KG1 (cell line): ENCODE measurements at regions not wholly inside any gene's neighbourhood (a gene's known extent, or its start where the extent isn't known, plus 50 kb on each side); places are given as distances from the start of the nearest gene placed in this dataset.
"Not testable (repeated sequence)": the region's sequence is repeated elsewhere in the genome, so short reads cannot be mapped to it uniquely, and the experiment has no call there.

ENCODE experiments used
- DNase-seq: peaks from one replicate; lab custom pipeline; 2025; lab: John Stamatoyannopoulos, UW

GRCh38 chr2:166831930-166832329 is 56.4 kb upstream of the XIRP2 start:
- no peak for DNase-seq

- DNase-seq, result no peak
Measured at GRCh38 chr2:166825914-166826313, 62.4 kb upstream of the XIRP2 start.

- no peak for DNase-seq
Measured at GRCh38 chr2:166814335-166814734, 73.9 kb upstream of the XIRP2 start.

- DNase-seq, result no peak
Measured at GRCh38 chr2:166812166-166812891, 76.0 kb upstream of the XIRP2 start.

- no peak for DNase-seq
Measured at GRCh38 chr2:166805753-166806152, 82.5 kb upstream of the XIRP2 start.

GRCh38 chr2:166803373-166804000 is 84.8 kb upstream of the XIRP2 start:
- DNase-seq, result no peak

- no peak for DNase-seq
Measured at GRCh38 chr2:166802475-166802874, 85.8 kb upstream of the XIRP2 start.

- peak; percentile 47 for DNase-seq
Measured at GRCh38 chr2:166792808-166793207, 95.5 kb upstream of the XIRP2 start.

GRCh38 chr2:166786707-166787106 is 101.6 kb upstream of the XIRP2 start:
- no peak for DNase-seq

- DNase-seq, result no peak
Measured at GRCh38 chr2:166784296-166784946, 103.9 kb upstream of the XIRP2 start.

- no peak for DNase-seq
Measured at GRCh38 chr2:166775176-166775575, 113.1 kb upstream of the XIRP2 start.

GRCh38 chr2:166773308-166773949 is 114.9 kb upstream of the XIRP2 start:
- no peak for DNase-seq

- DNase-seq, result no peak
Measured at GRCh38 chr2:166768393-166769123, 119.7 kb upstream of the XIRP2 start.

GRCh38 chr2:166766769-166767322 is 121.4 kb upstream of the XIRP2 start:
- not testable (repeated sequence) for DNase-seq

- DNase-seq, result no peak
Measured at GRCh38 chr2:166766220-166766619, 122.1 kb upstream of the XIRP2 start.

GRCh38 chr2:166765141-166765540 is 123.1 kb upstream of the XIRP2 start:
- no peak for DNase-seq

GRCh38 chr2:166764702-166765101 is 123.6 kb upstream of the XIRP2 start:
- no peak for DNase-seq

- DNase-seq, result no peak
Measured at GRCh38 chr2:166764216-166764615, 124.1 kb upstream of the XIRP2 start.

- DNase-seq, result no peak
Measured at GRCh38 chr2:166762746-166763145, 125.5 kb upstream of the XIRP2 start.

GRCh38 chr2:166758956-166759355 is 129.3 kb upstream of the XIRP2 start:
- no peak for DNase-seq

- no peak for DNase-seq
Measured at GRCh38 chr2:166750624-166751023, 137.7 kb upstream of the XIRP2 start.

GRCh38 chr2:166744117-166744516 is 144.2 kb upstream of the XIRP2 start:
- not testable (repeated sequence) for DNase-seq
